Urinary bladder (tissue), 3 donors: ENCODE measurements at regions not wholly inside any gene's neighbourhood (a gene's known extent, or its start where the extent isn't known, plus 50 kb on each side); places are given as distances from the start of the nearest gene placed in this dataset.
"Not testable (repeated sequence)": the region's sequence is repeated elsewhere in the genome, so short reads cannot be mapped to it uniquely, and the experiment has no call there.

Experiments used
- DNase-seq: peaks from one replicate; pipeline ENCODE4 v3.0.0-alpha.2; 2015; ENCODE audit errors: extremely low spot score
- H3K27ac ChIP-seq: one replicate; pipeline ENCODE4 v1.5.1; 2013; ENCODE audit warnings: low read depth, mild to moderate bottlenecking, moderate library complexity
- H3K36me3 ChIP-seq: one replicate; pipeline ENCODE4 v1.6.1; 2013; ENCODE audit warnings: mild to moderate bottlenecking, moderate library complexity; ENCODE audit not compliant: insufficient read depth
- H3K4me1 ChIP-seq: one replicate; pipeline ENCODE4 v1.6.1; 2013; ENCODE audit warnings: mild to moderate bottlenecking, moderate library complexity; ENCODE audit not compliant: insufficient read depth
- H3K4me3 ChIP-seq: one replicate; pipeline ENCODE4 v1.5.1; 2013; ENCODE audit warnings: low read depth, low read length
- WGBS: extraction: QIAGEN DNeasy Blood & Tissue Kit; methylation state at CpG from one replicate; pipeline ENCODE4 v1.1.7; 2013; 5-methylcytosine and 5-hydroxymethylcytosine counted together
- donor health status: healthy with polysubstance abuse.
- donor health status: healthy.

DNA sequence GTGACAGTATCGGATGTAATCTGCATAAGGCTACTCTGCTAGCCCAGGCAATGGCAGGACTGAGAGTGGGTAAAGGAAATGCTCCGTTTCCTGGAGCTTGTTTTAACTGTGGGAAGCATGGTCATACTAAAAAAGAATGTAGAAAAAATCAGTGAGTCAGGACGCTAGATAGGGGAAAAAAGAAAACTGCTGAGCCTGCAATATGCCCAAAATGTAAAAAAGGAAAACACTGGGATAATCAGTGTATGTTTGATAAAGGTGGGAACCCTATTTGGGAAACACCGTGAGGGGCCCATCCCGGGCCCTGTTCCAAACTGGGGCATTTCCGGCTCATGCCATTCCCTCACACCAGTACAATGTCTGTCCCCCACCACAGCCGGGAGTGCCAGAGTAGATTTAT lies 775.8 kb downstream of the ZPLD1 start:
- WGBS, result 65% methylated on average over 7 of the region's 7 CpGs
- H3K4me1 ChIP-seq, result no peaks in the 10 kb centered on the region
- no peak for DNase-seq
- H3K4me3 ChIP-seq, result no peak overlapping the region
- no peak overlapping the region for H3K27ac ChIP-seq
- no peaks in the 10 kb centered on the region for H3K36me3 ChIP-seq

- no peak for DNase-seq
- H3K4me3 ChIP-seq, result no peak overlapping the region
- no peak overlapping the region for H3K27ac ChIP-seq
- 88% methylated on average over 1 of the region's 1 CpG for WGBS
- H3K4me1 ChIP-seq, result no peaks in the 10 kb centered on the region
- no peaks in the 10 kb centered on the region for H3K36me3 ChIP-seq
Measured at GRCh38 chr3:103218146-103218545, 783.3 kb downstream of the ZPLD1 start.

- H3K27ac ChIP-seq, result no peak overlapping the region
- 100% methylated on average over 1 of the region's 1 CpG for WGBS
- H3K36me3 ChIP-seq, result no peaks in the 10 kb centered on the region
- H3K4me1 ChIP-seq, result no peaks in the 10 kb centered on the region
- H3K4me3 ChIP-seq, result no peak overlapping the region
- DNase-seq, result no peak
Measured at GRCh38 chr3:103218793-103219192, 784.0 kb downstream of the ZPLD1 start.

GRCh38 chr3:103227651-103228050 lies 792.8 kb downstream of the ZPLD1 start:
- Histone ChIP-seq H3K4me1 (no peaks in the 10 kb centered on the region), H3K36me3 (no peaks in the 10 kb centered on the region), H3K27ac (no peak overlapping the region), H3K4me3 (no peak overlapping the region)
- 78% methylated on average over 4 of the region's 4 CpGs for WGBS
- no peak for DNase-seq

- no peak for DNase-seq
- H3K4me3 ChIP-seq, result no peak overlapping the region
- no peaks in the 10 kb centered on the region for H3K4me1 ChIP-seq
- no peaks in the 10 kb centered on the region for H3K36me3 ChIP-seq
- no peak overlapping the region for H3K27ac ChIP-seq
Measured at GRCh38 chr3:103247459-103247858, 812.6 kb downstream of the ZPLD1 start.

DNA sequence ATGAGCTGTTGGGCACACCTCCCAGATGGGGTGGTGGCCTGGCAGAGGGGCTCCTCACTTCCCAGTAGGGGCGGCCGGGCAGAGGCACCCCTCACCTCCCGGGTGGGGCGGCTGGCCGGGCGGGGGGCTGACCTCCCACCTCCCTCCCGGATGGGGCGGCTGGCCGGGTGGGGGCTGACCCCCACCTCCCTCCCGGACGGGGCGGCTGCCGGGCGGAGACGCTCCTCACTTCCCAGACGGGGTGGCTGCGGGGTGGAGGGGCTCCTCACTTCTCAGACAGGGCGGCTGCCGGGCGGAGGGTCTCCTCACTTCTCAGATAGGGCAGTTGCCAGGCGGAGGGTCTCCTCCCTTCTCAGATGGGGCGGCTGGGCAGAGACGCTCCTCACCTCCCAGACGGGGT lies 820.0 kb downstream of the ZPLD1 start:
- DNase-seq, H3K4me3 ChIP-seq, H3K4me1 ChIP-seq, H3K36me3 ChIP-seq, H3K27ac ChIP-seq: not testable (repeated sequence)
- WGBS, result 93% methylated on average over 22 of the region's 24 CpGs

GRCh38 chr3:103269287-103269686 lies 834.5 kb downstream of the ZPLD1 start:
- Histone ChIP-seq H3K36me3 (no peaks in the 10 kb centered on the region), H3K4me1 (no peaks in the 10 kb centered on the region), H3K4me3 (no peak overlapping the region), H3K27ac (no peak overlapping the region)
- no peak for DNase-seq

- no peaks in the 10 kb centered on the region for H3K4me1 ChIP-seq
- WGBS, result 86% methylated on average over 2 of the region's 2 CpGs
- no peak for DNase-seq
- H3K27ac ChIP-seq, result no peak overlapping the region
- no peak overlapping the region for H3K4me3 ChIP-seq
- H3K36me3 ChIP-seq, result no peaks in the 10 kb centered on the region
Measured at GRCh38 chr3:103271575-103271974, 836.8 kb downstream of the ZPLD1 start.

GRCh38 chr3:103295974-103296570 lies 861.3 kb downstream of the ZPLD1 start:
- WGBS, result 66% methylated on average over 2 of the region's 2 CpGs
- Histone ChIP-seq H3K27ac (no peak overlapping the region), H3K4me3 (no peak overlapping the region), H3K36me3 (no peaks in the 10 kb centered on the region), H3K4me1 (no peaks in the 10 kb centered on the region)
- DNase-seq, result no peak

DNA sequence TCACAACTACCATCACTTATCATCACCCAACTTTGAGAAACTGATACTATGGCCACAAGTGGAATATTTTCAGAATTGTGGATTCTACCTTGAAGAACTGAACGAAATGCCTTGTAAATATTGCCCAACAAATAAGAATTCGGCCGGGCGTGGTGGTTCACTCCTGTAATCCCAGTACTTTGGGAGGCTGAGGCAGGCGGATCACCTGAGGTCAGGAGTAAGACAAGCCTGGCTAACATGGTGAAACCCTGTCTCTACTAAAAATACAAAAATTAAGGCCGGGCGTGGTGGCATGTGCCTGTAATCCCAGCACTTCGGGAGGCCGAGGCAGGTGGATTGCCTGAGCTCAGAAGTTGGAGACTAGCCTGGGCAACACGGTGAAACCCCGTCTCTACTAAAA lies 862.7 kb downstream of the ZPLD1 start:
- not testable (repeated sequence) for DNase-seq, H3K27ac ChIP-seq, H3K4me3 ChIP-seq, H3K4me1 ChIP-seq, H3K36me3 ChIP-seq
- WGBS, result 96% methylated on average over 11 of the region's 11 CpGs

GRCh38 chr3:103306104-103306503 lies 871.3 kb downstream of the ZPLD1 start:
- H3K27ac ChIP-seq, result no peak overlapping the region
- no peak overlapping the region for H3K4me3 ChIP-seq
- DNase-seq, result no peak
- no peaks in the 10 kb centered on the region for H3K36me3 ChIP-seq
- H3K4me1 ChIP-seq, result no peaks in the 10 kb centered on the region
- 64% methylated on average over 4 of the region's 4 CpGs for WGBS

DNA sequence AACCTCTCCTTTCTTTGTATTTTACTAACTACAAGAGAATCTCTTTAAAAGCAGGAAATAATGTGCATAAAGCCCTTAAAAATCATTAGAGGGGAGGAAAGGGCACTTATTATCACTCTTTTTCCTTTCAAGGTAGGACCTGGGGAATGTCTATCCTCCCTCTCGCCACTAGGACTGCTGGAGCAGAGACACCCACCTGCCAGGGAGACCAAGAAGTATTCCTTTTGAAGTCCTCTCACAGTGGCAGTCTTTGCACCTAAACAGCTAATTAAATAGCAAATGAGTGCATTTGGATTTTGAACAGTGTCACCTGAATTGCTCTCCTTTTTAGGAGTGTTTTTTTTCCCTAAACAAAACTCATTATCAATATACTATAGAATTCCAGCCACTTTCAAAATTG lies 874.1 kb downstream of the ZPLD1 start:
- WGBS, result 75% methylated on average over 1 of the region's 1 CpG

GRCh38 chr3:103319912-103320311 lies 885.1 kb downstream of the ZPLD1 start:
- Histone ChIP-seq H3K4me3 (no peak overlapping the region), H3K27ac (no peak overlapping the region), H3K4me1 (no peaks in the 10 kb centered on the region), H3K36me3 (no peaks in the 10 kb centered on the region)
- no peak for DNase-seq
- 43% methylated on average over 2 of the region's 2 CpGs for WGBS

More for the DNA sequence above, 874.1 kb downstream of the ZPLD1 start:
- Histone ChIP-seq H3K4me3 (no peak overlapping the region), H3K27ac (no peak overlapping the region), H3K4me1 (no peaks in the 10 kb centered on the region), H3K36me3 (no peaks in the 10 kb centered on the region)
- no peak for DNase-seq

GRCh38 chr3:103337179-103337845 lies 902.5 kb downstream of the ZPLD1 start:
- H3K27ac ChIP-seq, result no peak overlapping the region
- 93% methylated on average over 2 of the region's 2 CpGs for WGBS
- no peak overlapping the region for H3K4me3 ChIP-seq

More at GRCh38 chr3:103337179-103337845, 902.5 kb downstream of the ZPLD1 start:
- Histone ChIP-seq H3K4me1 (no peaks in the 10 kb centered on the region), H3K36me3 (no peaks in the 10 kb centered on the region)
- no peak for DNase-seq
